GM21529 (cell line): ENCODE measurements at regions not wholly inside any gene's neighbourhood (a gene's known extent, or its start where the extent isn't known, plus 50 kb on each side); places are given as distances from the start of the nearest gene placed in this dataset.
"Not testable (repeated sequence)": the region's sequence is repeated elsewhere in the genome, so short reads cannot be mapped to it uniquely, and the experiment has no call there.

Source experiments
- ATAC-seq: cut with Tn5 transposase; IDR thresholded peaks from one replicate; pipeline ENCODE4 v1.9.1; 2021; ENCODE audit not compliant: unreplicated experiment

- not testable (repeated sequence) for ATAC-seq
These were observed 121.1 kb downstream of the TAF11L14 start for GRCh38 chr5:17755406-17755805.

DNA sequence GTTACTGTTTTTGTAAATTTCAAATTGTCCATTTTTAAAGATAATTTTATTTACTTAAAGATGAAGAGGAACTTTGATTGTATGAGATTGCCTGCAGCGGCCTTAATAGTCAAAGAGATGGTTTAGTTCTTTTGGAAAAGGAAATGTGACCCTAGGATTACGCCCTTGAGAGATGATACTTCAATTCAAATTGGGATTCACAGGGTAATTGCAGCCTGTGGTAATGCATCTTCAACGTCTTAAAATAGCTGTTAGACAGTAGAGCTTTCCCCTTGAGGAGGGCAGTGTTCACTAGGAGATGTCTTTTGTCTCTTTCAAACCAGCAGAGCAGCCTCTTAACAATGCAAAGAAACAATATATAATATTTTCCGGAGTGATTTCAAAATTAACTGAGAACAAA is 127.1 kb downstream of the TAF11L14 start:
- no peak for ATAC-seq

- ATAC-seq: no peak
These were observed 129.0 kb downstream of the TAF11L14 start for GRCh38 chr5:17763301-17763700.

GRCh38 chr5:17766031-17766430 is 131.8 kb downstream of the TAF11L14 start:
- no peak for ATAC-seq

DNA sequence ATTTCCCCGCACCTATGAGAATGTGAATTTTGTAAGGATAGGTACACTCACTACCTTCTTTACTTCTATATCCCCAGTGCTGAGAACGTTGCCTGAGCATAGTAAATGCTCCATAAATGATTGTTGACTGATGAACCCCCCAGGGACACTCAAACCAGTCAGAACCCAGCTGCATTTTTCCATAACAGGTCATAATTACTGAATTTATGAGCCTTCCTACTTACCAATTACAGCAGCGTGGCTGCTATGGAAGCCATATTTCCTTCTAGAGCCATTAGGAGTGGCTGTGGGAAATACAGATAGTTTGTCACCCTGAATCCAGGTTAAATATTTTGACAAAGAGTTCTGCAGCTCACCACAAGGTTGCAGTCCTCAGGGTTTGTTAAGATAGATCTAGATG is 135.0 kb downstream of the TAF11L14 start:
- ATAC-seq: no peak

DNA sequence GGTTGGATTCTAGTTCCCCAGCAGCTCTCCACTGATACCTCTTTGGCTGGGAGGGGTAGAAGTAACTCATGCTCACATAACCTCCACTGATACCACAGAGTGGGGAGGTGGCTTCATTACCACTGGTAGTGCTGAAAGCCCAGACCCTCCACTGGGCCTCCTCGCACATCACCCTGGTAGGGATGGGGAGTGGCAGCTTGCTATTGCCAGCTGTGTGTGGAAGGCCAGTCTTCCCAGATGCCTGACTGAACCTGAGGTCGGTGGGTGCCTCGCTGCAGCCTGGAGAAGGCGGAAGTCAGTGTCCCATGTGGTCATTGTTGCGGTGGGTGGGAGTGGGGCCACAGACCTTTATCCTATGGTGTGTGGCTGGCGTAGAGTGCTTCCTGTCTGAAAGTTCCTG is 138.0 kb downstream of the TAF11L14 start:
- ATAC-seq: no peak

GRCh38 chr5:17785774-17786173 is 151.5 kb downstream of the TAF11L14 start:
- ATAC-seq: no peak

DNA sequence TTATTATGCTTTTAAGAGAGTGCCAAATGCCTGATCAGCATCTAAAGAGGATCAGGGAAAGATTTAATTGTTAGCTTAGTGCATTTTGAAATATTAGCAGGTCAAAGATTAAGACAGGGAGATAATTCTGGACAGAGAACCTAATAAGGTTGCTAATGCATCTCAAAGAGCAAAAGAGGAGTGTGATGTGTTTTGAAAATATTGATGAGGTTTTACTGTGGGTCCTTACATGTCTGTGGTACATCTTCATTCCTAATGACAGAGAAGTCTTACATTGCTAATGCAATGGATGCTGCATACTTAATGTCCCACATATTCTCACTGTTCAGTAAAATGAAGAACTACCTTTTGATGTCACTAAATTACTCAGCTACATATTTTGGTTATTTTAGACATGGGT is 154.1 kb downstream of the TAF11L14 start:
- ATAC-seq: no peak

DNA sequence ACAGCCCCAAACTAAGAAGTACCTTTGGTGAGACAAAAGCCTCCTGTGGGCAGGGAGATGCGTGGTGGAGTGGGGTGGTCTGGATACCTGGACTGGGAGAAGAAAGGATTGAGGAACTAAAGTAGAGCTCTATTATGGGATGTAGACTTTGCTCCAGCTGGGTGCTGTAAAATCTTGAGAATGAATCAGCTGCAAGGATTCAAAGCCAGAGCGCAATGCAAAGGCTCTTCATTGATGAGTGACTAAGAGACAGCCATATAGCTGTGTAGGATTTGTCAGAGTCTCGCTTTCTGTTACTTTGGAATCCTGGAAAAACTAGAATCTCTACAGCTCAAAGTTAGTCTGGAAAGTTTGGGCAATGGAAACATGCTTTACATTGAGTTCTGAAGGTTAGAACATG is 159.9 kb downstream of the TAF11L14 start:
- ATAC-seq: no peak

DNA sequence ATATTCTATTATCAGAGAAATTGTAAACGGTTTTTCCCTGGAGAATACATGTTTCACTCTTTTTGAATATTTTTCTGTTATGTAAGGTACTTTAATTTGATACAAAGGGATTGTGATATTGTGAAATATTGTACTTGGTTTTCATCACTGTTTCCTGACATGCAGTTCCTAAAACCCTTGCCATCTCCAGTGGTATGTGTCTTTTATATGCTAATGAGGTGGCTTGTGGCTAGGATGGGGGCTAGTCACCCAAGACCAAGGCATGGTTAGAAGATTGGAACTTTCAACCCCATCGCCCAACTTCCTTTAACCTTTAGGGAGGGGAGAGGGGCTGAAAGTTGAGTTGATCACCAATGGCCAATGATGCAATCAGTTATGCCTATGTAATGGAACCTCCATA is 160.6 kb downstream of the TAF11L14 start:
- ATAC-seq: no peak

GRCh38 chr5:17796142-17796541 is 161.9 kb downstream of the TAF11L14 start:
- ATAC-seq: no peak

GRCh38 chr5:17796757-17797396 is 162.6 kb downstream of the TAF11L14 start:
- ATAC-seq: no peak

- no peak for ATAC-seq
These were observed 165.3 kb downstream of the TAF11L14 start for GRCh38 chr5:17799521-17799920.

DNA sequence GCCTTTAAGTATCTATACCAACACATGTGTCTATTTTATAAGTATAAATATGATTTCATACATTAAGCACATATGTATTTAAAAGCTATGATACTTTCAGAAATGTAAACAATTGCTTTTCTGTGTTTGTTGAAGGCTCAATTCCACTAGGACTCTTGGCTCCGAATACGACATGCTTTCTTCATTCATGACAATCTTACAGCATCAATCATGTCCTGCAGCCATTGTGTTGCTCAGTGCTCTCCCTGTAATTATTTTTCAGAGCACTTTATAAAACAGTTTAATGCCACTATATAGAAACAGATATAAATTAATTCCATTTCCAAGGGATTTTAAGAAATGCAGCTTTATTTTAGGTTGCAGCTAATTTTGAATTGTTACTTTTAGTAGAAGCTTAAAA is 167.3 kb downstream of the TAF11L14 start:
- ATAC-seq: no peak

- ATAC-seq: no peak
These were observed 168.0 kb downstream of the TAF11L14 start for GRCh38 chr5:17802256-17802655.

GRCh38 chr5:17803971-17804370 is 169.7 kb downstream of the TAF11L14 start:
- no peak for ATAC-seq

- ATAC-seq: no peak
These were observed 171.1 kb downstream of the TAF11L14 start for GRCh38 chr5:17805227-17805825.

DNA sequence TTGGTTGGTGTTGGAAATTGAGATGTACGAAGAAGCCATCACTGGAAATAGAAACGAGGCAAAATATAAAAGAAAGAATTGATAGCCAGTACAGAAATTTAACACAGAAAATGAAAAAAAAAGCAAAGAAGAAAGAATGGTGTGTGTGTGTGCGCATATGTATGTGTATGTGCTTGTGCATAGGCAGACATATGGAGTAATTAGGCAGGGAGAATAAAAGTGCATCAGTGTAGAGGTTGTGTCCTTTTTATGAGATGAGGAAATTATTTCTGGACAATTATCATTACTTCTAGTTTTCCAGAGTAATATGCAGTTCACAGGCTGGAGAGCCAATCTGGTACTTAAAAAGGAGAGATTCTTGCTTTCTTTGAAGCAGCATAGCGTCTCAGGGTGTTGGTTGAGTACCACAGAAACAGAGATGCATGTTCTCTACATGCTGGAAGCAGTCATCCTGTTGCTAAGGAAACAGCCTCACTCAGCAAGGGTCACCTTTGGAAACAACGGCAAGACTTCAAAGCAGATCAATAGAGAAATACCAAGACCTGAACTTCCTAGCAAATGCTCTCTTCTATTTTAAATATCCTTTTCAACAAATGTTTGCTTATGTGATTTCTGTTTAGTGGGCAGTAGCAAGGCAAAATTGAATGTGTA is 172.7 kb downstream of the TAF11L14 start:
- no peak for ATAC-seq

DNA sequence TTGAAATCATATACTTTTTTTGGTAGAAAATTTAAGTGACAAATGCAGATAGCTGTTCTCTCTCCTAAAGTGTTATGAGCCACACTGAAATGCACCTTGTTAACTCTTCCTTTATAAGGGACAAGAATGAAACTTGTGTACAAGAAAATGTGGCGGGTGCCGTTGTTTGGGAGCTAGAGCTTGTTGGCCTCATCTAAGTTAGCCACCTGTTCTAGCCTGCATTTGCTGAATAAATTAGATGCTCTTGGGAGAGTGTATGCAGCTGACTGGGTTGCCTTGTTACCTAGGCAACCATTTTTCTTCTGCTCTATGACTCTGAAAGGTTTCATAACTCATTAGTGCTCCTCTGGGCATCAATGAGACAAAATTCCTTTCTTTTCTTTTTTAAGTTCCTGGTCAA is 174.3 kb downstream of the TAF11L14 start:
- no peak for ATAC-seq

DNA sequence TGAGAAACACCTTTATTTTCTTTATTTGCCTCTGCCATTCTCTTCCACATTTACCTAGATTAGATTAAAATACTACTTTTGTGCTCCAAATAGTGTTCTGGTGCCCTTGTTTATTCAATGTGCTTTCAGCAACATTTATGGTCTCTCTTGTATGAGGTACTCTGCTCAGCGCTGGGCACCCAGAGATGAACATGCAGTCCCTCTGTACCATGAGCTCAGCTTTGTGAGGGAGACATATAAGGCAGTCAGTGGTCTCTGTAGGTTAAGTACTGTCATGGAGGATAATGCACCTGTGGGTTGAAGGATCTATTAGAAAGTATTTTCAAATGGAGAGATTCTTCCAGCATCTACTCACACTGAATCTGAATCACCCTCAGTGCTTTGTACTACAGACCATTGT is 176.5 kb downstream of the TAF11L14 start:
- ATAC-seq: no peak

GRCh38 chr5:17813214-17813613 is 179.0 kb downstream of the TAF11L14 start:
- no peak for ATAC-seq

GRCh38 chr5:17816505-17816904 is 182.2 kb downstream of the TAF11L14 start:
- ATAC-seq: no peak

- ATAC-seq: no peak
These were observed 182.7 kb downstream of the TAF11L14 start for GRCh38 chr5:17816944-17817343.
